UCSD-AML1 (cell line): ENCODE measurements at regions not wholly inside any gene's neighbourhood (a gene's known extent, or its start where the extent isn't known, plus 50 kb on each side); places are given as distances from the start of the nearest gene placed in this dataset.

Experiments used
- DNase-seq: peaks from one replicate; lab custom pipeline; 2025; ENCODE audit not compliant: unreplicated experiment; lab: John Stamatoyannopoulos, UW

GRCh38 chr16:72362973-72363372 lies 191.0 kb upstream of the PMFBP1 start:
- no peak for DNase-seq

GRCh38 chr16:72362476-72362875 lies 190.5 kb upstream of the PMFBP1 start:
- DNase-seq: no peak

- no peak for DNase-seq
Measured at GRCh38 chr16:72357910-72358309, 186.0 kb upstream of the PMFBP1 start.

- no peak for DNase-seq
Measured at GRCh38 chr16:72355561-72355960, 183.6 kb upstream of the PMFBP1 start.

GRCh38 chr16:72349719-72350118 lies 177.8 kb upstream of the PMFBP1 start:
- no peak for DNase-seq

GRCh38 chr16:72332926-72333325 lies 161.0 kb upstream of the PMFBP1 start:
- DNase-seq: no peak

- DNase-seq: no peak
Measured at GRCh38 chr16:72324578-72324977, 152.6 kb upstream of the PMFBP1 start.

GRCh38 chr16:72317446-72317845 lies 145.5 kb upstream of the PMFBP1 start:
- DNase-seq: no peak

GRCh38 chr16:72313903-72314302 lies 141.9 kb upstream of the PMFBP1 start:
- no peak for DNase-seq

- no peak for DNase-seq
Measured at GRCh38 chr16:72312828-72313227, 140.9 kb upstream of the PMFBP1 start.

GRCh38 chr16:72311426-72311825 lies 139.5 kb upstream of the PMFBP1 start:
- no peak for DNase-seq

GRCh38 chr16:72309001-72309400 lies 137.0 kb upstream of the PMFBP1 start:
- no peak for DNase-seq

GRCh38 chr16:72308396-72308795 lies 136.4 kb upstream of the PMFBP1 start:
- DNase-seq: no peak

- DNase-seq: no peak
Measured at GRCh38 chr16:72302332-72302731, 130.4 kb upstream of the PMFBP1 start.

GRCh38 chr16:72301523-72302236 lies 129.7 kb upstream of the PMFBP1 start:
- DNase-seq: no peak

- no peak for DNase-seq
Measured at GRCh38 chr16:72300892-72301291, 128.9 kb upstream of the PMFBP1 start.

- no peak for DNase-seq
Measured at GRCh38 chr16:72299684-72300243, 127.8 kb upstream of the PMFBP1 start.

GRCh38 chr16:72298961-72299360 lies 127.0 kb upstream of the PMFBP1 start:
- no peak for DNase-seq

GRCh38 chr16:72295914-72296313 lies 124.0 kb upstream of the PMFBP1 start:
- no peak for DNase-seq

GRCh38 chr16:72291531-72291981 lies 119.6 kb upstream of the PMFBP1 start:
- no peak for DNase-seq

GRCh38 chr16:72291121-72291520 lies 119.2 kb upstream of the PMFBP1 start:
- no peak for DNase-seq

- no peak for DNase-seq
Measured at GRCh38 chr16:72287649-72288048, 115.7 kb upstream of the PMFBP1 start.
